ENCODE measurements at regions not wholly inside any gene's neighbourhood (a gene's known extent, or its start where the extent isn't known, plus 50 kb on each side); places are given as distances from the start of the nearest gene placed in this dataset.

GRCh38 chr3:34381243-34381642 lies 582.8 kb downstream of the PDCD6IP start:
- H3K9me3 Mint-ChIP-seq = peaks cover 36% of the 10 kb centered on the region
- H3K4me1 Mint-ChIP-seq (ENCODE audit: low read depth) = no peaks in the 10 kb centered on the region
- H3K4me3 Mint-ChIP-seq = no peak overlapping the region
- no peak for DNase-seq
- no peak overlapping the region for H3K27ac Mint-ChIP-seq
- no peaks in the 10 kb centered on the region for H3K27me3 Mint-ChIP-seq (ENCODE audit: insufficient read depth)
- no peaks in the 10 kb centered on the region for H3K36me3 Mint-ChIP-seq (ENCODE audit: low read depth)
- no peak for TF ChIP-seq CTCF (IDR thresholded peaks at IDR 0.05)

- no peak for TF ChIP-seq CTCF (IDR thresholded peaks at IDR 0.05)
- Mint-ChIP-seq H3K9me3 (peaks cover 40% of the 10 kb centered on the region), H3K27me3 (ENCODE audit: insufficient read depth) (no peaks in the 10 kb centered on the region), H3K4me3 (no peak overlapping the region), H3K4me1 (ENCODE audit: low read depth) (no peaks in the 10 kb centered on the region), H3K36me3 (ENCODE audit: low read depth) (no peaks in the 10 kb centered on the region), H3K27ac (no peak overlapping the region)
- no peak for DNase-seq
Measured at GRCh38 chr3:34382859-34383258, 584.4 kb downstream of the PDCD6IP start.

- no peaks in the 10 kb centered on the region for H3K27me3 Mint-ChIP-seq (ENCODE audit: insufficient read depth)
- H3K9me3 Mint-ChIP-seq = peaks cover 43% of the 10 kb centered on the region
- no peak for TF ChIP-seq CTCF (IDR thresholded peaks at IDR 0.05)
- H3K4me1 Mint-ChIP-seq (ENCODE audit: low read depth) = no peaks in the 10 kb centered on the region
- DNase-seq = no peak
- no peaks in the 10 kb centered on the region for H3K36me3 Mint-ChIP-seq (ENCODE audit: low read depth)
- H3K27ac Mint-ChIP-seq = no peak overlapping the region
- no peak overlapping the region for H3K4me3 Mint-ChIP-seq
Measured at GRCh38 chr3:34386309-34386708, 587.9 kb downstream of the PDCD6IP start.

- Mint-ChIP-seq H3K9me3 (peaks cover 39% of the 10 kb centered on the region), H3K36me3 (ENCODE audit: low read depth) (no peaks in the 10 kb centered on the region), H3K4me3 (no peak overlapping the region), H3K27ac (no peak overlapping the region), H3K27me3 (ENCODE audit: insufficient read depth) (no peaks in the 10 kb centered on the region), H3K4me1 (ENCODE audit: low read depth) (no peaks in the 10 kb centered on the region)
- no peak for TF ChIP-seq CTCF (IDR thresholded peaks at IDR 0.05)
- DNase-seq = no peak
Measured at GRCh38 chr3:34387826-34388564, 589.6 kb downstream of the PDCD6IP start.

- Mint-ChIP-seq H3K9me3 (peaks cover 42% of the 10 kb centered on the region), H3K27me3 (ENCODE audit: insufficient read depth) (no peaks in the 10 kb centered on the region), H3K4me1 (ENCODE audit: low read depth) (no peaks in the 10 kb centered on the region), H3K4me3 (no peak overlapping the region), H3K36me3 (ENCODE audit: low read depth) (no peaks in the 10 kb centered on the region), H3K27ac (no peak overlapping the region)
- TF ChIP-seq CTCF (IDR thresholded peaks at IDR 0.05) = no peak
- no peak for DNase-seq
Measured at GRCh38 chr3:34388830-34389229, 590.4 kb downstream of the PDCD6IP start.
